Bone marrow (tissue), 2 donors: ENCODE measurements at regions not wholly inside any gene's neighbourhood (a gene's known extent, or its start where the extent isn't known, plus 50 kb on each side); places are given as distances from the start of the nearest gene placed in this dataset.
"Not testable (repeated sequence)": the region's sequence is repeated elsewhere in the genome, so short reads cannot be mapped to it uniquely, and the experiment has no call there.

Experiments used
- DNase-seq, 2 donors: peaks; one replicate each; lab custom pipeline; 2025; lab: John Stamatoyannopoulos, UW

GRCh38 chr13:81546294-81546693, 1205.4 kb upstream of the SPRY2 start:
- DNase-seq = not testable (repeated sequence)

DNA sequence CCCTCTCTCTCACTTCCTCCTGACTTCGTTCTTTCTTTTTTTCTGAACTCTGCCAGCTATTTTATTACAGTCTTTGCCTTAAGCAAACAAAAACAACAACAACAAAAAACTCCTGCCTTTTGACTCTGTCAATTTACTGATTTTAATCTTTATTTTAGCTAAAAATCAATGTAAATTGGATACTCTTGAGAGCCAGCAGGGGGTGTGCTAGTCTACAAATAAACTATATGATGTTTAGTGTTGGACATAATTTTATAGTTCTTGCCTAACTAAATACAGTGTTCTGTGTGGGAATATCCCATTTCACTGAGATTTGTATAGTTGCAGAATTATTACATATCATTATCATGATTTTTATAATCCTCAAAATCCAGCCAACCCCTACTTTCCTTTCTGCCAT, 1199.9 kb upstream of the SPRY2 start:
- DNase-seq = no peak

GRCh38 chr13:81539643-81540150, 1198.8 kb upstream of the SPRY2 start:
- no peak for DNase-seq

DNA sequence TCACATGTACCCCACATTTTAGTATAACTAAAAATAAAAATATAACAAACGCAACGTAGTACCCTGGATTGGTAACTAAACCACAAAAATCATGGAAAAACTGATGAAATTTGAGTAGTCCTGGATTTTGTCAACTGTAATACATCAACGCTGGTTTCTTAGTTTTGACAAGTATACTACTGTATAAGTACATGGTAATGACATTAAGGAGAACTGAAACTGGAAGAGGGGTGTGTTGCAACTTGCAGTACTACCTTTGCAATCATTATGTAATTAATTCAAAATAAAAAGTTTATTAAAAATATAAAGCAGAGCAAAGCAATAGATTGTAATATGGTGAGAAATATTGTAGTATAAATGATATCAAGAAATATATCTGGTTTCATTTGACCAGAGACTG, 1158.0 kb upstream of the SPRY2 start:
- no peak for DNase-seq

- DNase-seq = no peak
Measured at GRCh38 chr13:81493144-81493543, 1152.2 kb upstream of the SPRY2 start.

DNA sequence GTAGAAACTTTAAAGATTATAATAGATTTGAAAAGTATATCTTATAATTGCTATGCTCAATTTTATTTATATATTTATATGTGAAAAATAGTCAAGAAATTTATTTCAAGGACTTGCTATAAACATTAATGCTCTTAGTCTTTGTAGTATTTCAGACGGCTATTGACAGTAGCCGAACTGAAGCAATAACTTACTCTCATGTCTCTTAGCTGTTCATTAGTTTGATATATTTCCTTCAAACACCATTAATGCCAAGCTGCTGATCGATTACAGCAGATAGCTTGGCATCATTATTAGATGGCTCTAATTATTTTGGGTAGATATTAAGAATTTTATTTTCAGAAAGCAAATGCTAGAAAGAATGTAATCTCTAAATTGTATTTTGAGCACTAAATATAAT, 1151.5 kb upstream of the SPRY2 start:
- DNase-seq = no peak

GRCh38 chr13:81488021-81488420, 1147.1 kb upstream of the SPRY2 start:
- no peak for DNase-seq

- DNase-seq = no peak
Measured at GRCh38 chr13:81487151-81487550, 1146.2 kb upstream of the SPRY2 start.

GRCh38 chr13:81480634-81481033, 1139.7 kb upstream of the SPRY2 start:
- no peak for DNase-seq

- DNase-seq = no peak
Measured at GRCh38 chr13:81473366-81473899, 1132.5 kb upstream of the SPRY2 start.

GRCh38 chr13:81458170-81458569, 1117.2 kb upstream of the SPRY2 start:
- DNase-seq = no peak

GRCh38 chr13:81446441-81446840, 1105.5 kb upstream of the SPRY2 start:
- no peak for DNase-seq

- no peak for DNase-seq
Measured at GRCh38 chr13:81442904-81443303, 1102.0 kb upstream of the SPRY2 start.

- no peak for DNase-seq
Measured at GRCh38 chr13:81425286-81425685, 1084.4 kb upstream of the SPRY2 start.

DNA sequence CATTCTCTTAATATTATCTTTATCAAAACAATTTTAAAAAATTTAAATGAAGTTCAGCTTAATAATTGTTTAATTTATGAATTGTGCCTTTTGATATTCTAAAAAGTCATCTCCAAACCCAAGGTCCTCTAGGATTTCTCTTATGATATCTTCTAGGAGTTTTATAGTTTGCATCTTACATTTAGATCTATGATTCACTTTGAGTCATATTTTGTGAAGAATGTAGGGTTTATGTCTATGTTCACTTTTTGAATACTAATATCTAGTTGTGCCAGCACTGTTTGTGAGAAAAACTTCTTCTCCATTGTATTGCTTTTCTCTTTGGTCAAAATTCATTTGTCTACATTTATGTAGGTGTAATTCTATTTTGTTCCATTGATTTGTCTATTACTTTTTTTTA, 1068.4 kb upstream of the SPRY2 start:
- DNase-seq = no peak

DNA sequence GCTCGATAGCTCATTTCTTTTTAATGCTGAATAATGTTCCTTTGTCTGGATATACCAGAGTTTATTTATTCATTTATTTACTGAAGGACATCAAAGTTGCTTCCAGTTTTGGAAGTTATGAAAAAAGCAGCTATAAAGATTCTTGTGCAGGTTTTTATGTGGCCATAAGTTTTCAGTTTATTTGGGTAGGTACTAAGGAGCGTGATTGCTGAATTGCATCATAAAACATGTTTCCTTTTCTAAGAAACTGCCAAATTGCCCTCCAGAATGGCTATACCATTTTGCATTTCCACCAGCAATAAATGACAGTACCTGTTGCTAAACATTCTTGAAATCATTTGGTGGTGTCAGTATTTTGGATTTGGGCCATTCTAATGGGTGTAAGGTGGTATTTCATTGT, 1067.7 kb upstream of the SPRY2 start:
- no peak for DNase-seq

DNA sequence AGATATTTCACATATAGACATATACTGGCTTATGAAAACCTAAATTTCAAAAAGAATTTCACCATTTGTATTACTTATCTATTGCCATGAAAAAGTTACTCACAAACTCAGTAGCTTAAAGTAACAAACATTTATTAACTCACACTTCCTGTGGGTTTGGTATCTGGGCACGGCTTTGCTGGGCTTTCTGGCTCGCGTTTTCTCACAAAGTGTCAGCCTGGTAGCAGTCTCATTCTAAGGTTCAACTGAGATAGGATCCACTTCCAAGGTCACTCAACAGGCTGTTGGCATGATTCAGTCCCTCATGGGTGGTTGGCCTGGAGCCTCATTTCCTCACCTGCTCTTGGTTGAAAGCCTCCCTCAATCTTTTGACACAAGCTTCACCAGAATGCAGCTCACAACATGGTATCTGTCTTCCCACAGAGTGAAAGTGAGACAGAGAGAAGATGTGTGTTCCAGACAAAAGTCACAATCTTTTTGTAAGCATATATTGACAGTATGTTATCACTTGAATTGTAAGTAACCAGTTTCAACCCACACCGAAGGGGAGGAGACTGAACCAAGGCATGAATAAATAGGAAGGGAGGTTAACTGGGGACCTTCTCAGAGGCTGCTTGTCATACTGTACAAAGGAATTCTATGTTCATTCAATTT, 1065.8 kb upstream of the SPRY2 start:
- DNase-seq = no peak

- DNase-seq = no peak
Measured at GRCh38 chr13:81406022-81406421, 1065.1 kb upstream of the SPRY2 start.

- no peak for DNase-seq
Measured at GRCh38 chr13:81396192-81396591, 1055.3 kb upstream of the SPRY2 start.

- DNase-seq = no peak
Measured at GRCh38 chr13:81395368-81395767, 1054.4 kb upstream of the SPRY2 start.

GRCh38 chr13:81394640-81395039, 1053.7 kb upstream of the SPRY2 start:
- no peak for DNase-seq

GRCh38 chr13:81393721-81394120, 1052.8 kb upstream of the SPRY2 start:
- DNase-seq = no peak

DNA sequence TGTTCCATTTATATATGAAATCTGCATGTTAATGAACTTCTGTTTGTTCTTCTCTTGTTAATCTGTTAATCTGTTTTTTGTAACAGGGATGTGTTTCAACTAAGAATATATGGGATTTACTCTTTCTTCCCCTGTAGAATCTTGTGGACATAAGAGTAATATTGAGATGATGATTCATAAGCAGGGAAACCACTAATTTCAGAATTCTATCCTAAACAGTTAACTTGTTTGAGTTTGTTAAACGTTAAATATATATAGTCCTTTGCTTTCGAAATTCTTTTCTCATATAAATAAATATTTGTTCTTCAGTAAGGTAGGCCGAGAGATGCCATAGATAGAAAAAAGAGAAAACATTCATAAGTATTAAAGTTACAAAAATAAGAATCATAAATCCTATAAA, 1052.2 kb upstream of the SPRY2 start:
- DNase-seq = no peak

- no peak for DNase-seq
Measured at GRCh38 chr13:81388400-81388799, 1047.5 kb upstream of the SPRY2 start.
